Caco-2 (cell line): ENCODE measurements at regions not wholly inside any gene's neighbourhood (a gene's known extent, or its start where the extent isn't known, plus 50 kb on each side); places are given as distances from the start of the nearest gene placed in this dataset.

ENCODE experiments used
- BruUV-seq: library from RNA; stranded (reverse); fragments of 400-500 nt; replicated peaks from 2 replicates; lab custom pipeline; 2021; lab: Mats Ljungman, UMichigan
- CTCF ChIA-PET: fragments of 300-600 bp; sonication (Branson Sonifier 250); formaldehyde crosslinking; loops from one replicate; lab custom pipeline; 2022; ENCODE audit warnings: antibody characterized with exemption; lab: Charles Lee
- POLR2A ChIA-PET: fragments of 300-600 bp; sonication (Branson Sonifier 250); formaldehyde crosslinking; loops from one replicate; lab custom pipeline; 2022; ENCODE audit warnings: antibody characterized with exemption; lab: Charles Lee
- DNase-seq, 2 experiments: peaks; one replicate each; pipeline versions ENCODE4 v3.0.0 to v3.0.0-alpha.2; 2020 to 2022
- H3K27me3 ChIP-seq: replicated peaks from 2 replicates; pipeline ENCODE4 v1.6.0; 2011; ENCODE audit warnings: low read length; ENCODE audit not compliant: control insufficient read depth, insufficient read depth
- H3K36me3 ChIP-seq: 2 replicates; pipeline ENCODE4 v1.5.1; 2011; ENCODE audit warnings: low read length; ENCODE audit not compliant: control insufficient read depth, insufficient read depth
- H3K4me1 ChIP-seq: fragments of 250-450 bp; sonication (Bioruptor Pico); 2 replicates; pipeline ENCODE4 v1.5.1; 2020; ENCODE audit warnings: mild to moderate bottlenecking
- H3K4me3 ChIP-seq: 2 replicates; pipeline ENCODE4 v1.5.1; 2011; ENCODE audit warnings: low read depth, mild to moderate bottlenecking, control low read depth, low read length
- H3K9me3 ChIP-seq: fragments of 250-450 bp; sonication (Bioruptor Pico); 2 replicates; pipeline ENCODE4 v1.5.1; 2020; ENCODE audit warnings: mild to moderate bottlenecking, moderate library complexity
- H3K27ac Mint-ChIP-seq: one replicate; pipeline ENCODE4 v1.8.0; 2022; ENCODE audit warnings: mixed read lengths; ENCODE audit not compliant: unreplicated experiment
- H3K27me3 Mint-ChIP-seq: one replicate; pipeline ENCODE4 v1.8.0; 2022; ENCODE audit warnings: mixed read lengths; ENCODE audit not compliant: insufficient read depth, unreplicated experiment
- H3K36me3 Mint-ChIP-seq: one replicate; pipeline ENCODE4 v1.8.0; 2022; ENCODE audit warnings: mild to moderate bottlenecking, mixed read lengths; ENCODE audit not compliant: insufficient read depth, unreplicated experiment
- H3K4me1 Mint-ChIP-seq: one replicate; pipeline ENCODE4 v1.8.0; 2022; ENCODE audit warnings: low read depth, mixed read lengths; ENCODE audit not compliant: unreplicated experiment
- H3K4me3 Mint-ChIP-seq: one replicate; pipeline ENCODE4 v1.8.0; 2022; ENCODE audit warnings: mild to moderate bottlenecking, moderate library complexity, mixed read lengths; ENCODE audit not compliant: unreplicated experiment
- H3K9me3 Mint-ChIP-seq: one replicate; pipeline ENCODE4 v1.8.0; 2022; ENCODE audit warnings: mixed read lengths; ENCODE audit not compliant: unreplicated experiment
- intact Hi-C: fragments of 100-400 bp; cut with micrococcal nuclease; formaldehyde crosslinking; loops from one replicate; pipeline ENCODE4 v1.10.0; 2022; ENCODE audit not compliant: unreplicated experiment
- TF ChIP-seq, protein P1 (sequence below), 2 experiments: fragments of 200-600 bp in 1 of 2; IDR thresholded peaks; 1 replicate in 1 of 2; 2 replicates in 1 of 2; pipeline versions ENCODE4 v1.5.1 to v1.8.0; 2011 to 2022; ENCODE audit warnings: antibody characterized with exemption in 1 of 2, control low read depth in 1 of 2, inconsistent platforms in 1 of 2, low read depth in 1 of 2, low read length in 1 of 2, mild to moderate bottlenecking in 1 of 2, moderate library complexity in 1 of 2; ENCODE audit not compliant: insufficient read depth in 1 of 2, severe bottlenecking in 1 of 2, unreplicated experiment in 1 of 2

- intact Hi-C loops: no loop called here
- Histone ChIP-seq H3K36me3 (no peaks in the 10 kb centered on the region), H3K4me3 (no peak overlapping the region), H3K4me1 (no peaks in the 10 kb centered on the region), H3K27me3 (no peaks in the 10 kb centered on the region), H3K9me3 (no peaks in the 10 kb centered on the region)
- H3K9me3 Mint-ChIP-seq: no peaks in the 10 kb centered on the region
- TF ChIP-seq, protein P1, sequence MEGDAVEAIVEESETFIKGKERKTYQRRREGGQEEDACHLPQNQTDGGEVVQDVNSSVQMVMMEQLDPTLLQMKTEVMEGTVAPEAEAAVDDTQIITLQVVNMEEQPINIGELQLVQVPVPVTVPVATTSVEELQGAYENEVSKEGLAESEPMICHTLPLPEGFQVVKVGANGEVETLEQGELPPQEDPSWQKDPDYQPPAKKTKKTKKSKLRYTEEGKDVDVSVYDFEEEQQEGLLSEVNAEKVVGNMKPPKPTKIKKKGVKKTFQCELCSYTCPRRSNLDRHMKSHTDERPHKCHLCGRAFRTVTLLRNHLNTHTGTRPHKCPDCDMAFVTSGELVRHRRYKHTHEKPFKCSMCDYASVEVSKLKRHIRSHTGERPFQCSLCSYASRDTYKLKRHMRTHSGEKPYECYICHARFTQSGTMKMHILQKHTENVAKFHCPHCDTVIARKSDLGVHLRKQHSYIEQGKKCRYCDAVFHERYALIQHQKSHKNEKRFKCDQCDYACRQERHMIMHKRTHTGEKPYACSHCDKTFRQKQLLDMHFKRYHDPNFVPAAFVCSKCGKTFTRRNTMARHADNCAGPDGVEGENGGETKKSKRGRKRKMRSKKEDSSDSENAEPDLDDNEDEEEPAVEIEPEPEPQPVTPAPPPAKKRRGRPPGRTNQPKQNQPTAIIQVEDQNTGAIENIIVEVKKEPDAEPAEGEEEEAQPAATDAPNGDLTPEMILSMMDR (IDR thresholded peaks at IDR 0.05; ENCODE audit: insufficient read depth in 1 of 2, low read depth in 1 of 2, low read length in 1 of 2, severe bottlenecking in 1 of 2, unreplicated experiment in 1 of 2): no peak
- no peaks in the 10 kb centered on the region for H3K4me1 Mint-ChIP-seq
- H3K27ac Mint-ChIP-seq: no peak overlapping the region
- POLR2A ChIA-PET: no interaction called here
- no peaks in the 10 kb centered on the region for H3K36me3 Mint-ChIP-seq
- DNase-seq: no peak
- no peak overlapping the region for H3K4me3 Mint-ChIP-seq
- BruUV-seq: no TSS peak
- H3K27me3 Mint-ChIP-seq: peaks cover 11% of the 10 kb centered on the region
- CTCF ChIA-PET: no interaction called here
These were observed 326.7 kb upstream of the MAN1A1 start for GRCh38 chr6:119676230-119676629.

GRCh38 chr6:119673741-119674140, 324.2 kb upstream of the MAN1A1 start:
- CTCF ChIA-PET: no interaction called here
- no peaks in the 10 kb centered on the region for H3K9me3 ChIP-seq
- H3K36me3 ChIP-seq: no peaks in the 10 kb centered on the region
- no peak for DNase-seq
- H3K27me3 Mint-ChIP-seq: peaks cover 11% of the 10 kb centered on the region
- H3K9me3 Mint-ChIP-seq: no peaks in the 10 kb centered on the region
- H3K36me3 Mint-ChIP-seq: no peaks in the 10 kb centered on the region
- BruUV-seq: no TSS peak
- TF ChIP-seq, protein P1 (IDR thresholded peaks at IDR 0.05; ENCODE audit: insufficient read depth in 1 of 2, low read depth in 1 of 2, low read length in 1 of 2, severe bottlenecking in 1 of 2, unreplicated experiment in 1 of 2): no peak
- intact Hi-C loops: no loop called here
- H3K4me3 Mint-ChIP-seq: no peak overlapping the region
- no peaks in the 10 kb centered on the region for H3K4me1 ChIP-seq
- POLR2A ChIA-PET: no interaction called here
- H3K27ac Mint-ChIP-seq: no peak overlapping the region
- H3K4me3 ChIP-seq: no peak overlapping the region
- H3K27me3 ChIP-seq: no peaks in the 10 kb centered on the region
- H3K4me1 Mint-ChIP-seq: no peaks in the 10 kb centered on the region

DNA sequence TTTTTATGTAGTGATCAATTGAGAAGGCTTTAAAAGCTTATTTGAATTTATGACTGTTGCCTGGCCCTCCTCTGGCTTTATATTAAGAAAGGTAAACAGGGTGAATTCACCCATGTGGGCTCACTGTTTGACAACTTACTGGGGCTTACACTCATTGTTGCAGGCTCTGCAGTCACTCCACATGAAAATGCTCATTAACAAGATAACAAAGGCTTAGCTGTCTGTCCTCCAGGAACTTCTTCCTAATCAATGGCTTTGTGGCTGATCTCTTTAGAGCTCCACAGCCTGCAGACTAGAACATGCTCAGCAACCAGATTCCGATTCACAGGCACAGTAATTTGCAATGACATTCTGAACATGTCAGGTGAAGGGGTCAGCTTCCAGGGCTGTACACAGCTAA, 323.2 kb upstream of the MAN1A1 start:
- Mint-ChIP-seq H3K27me3 (peaks cover 11% of the 10 kb centered on the region), H3K36me3 (no peaks in the 10 kb centered on the region), H3K9me3 (no peaks in the 10 kb centered on the region), H3K27ac (no peak overlapping the region), H3K4me3 (no peak overlapping the region), H3K4me1 (no peaks in the 10 kb centered on the region)
- no peaks in the 10 kb centered on the region for H3K4me1 ChIP-seq
- DNase-seq: no peak
- no peaks in the 10 kb centered on the region for H3K9me3 ChIP-seq
- ChIA-PET POLR2A (no interaction called here), CTCF (no interaction called here)
- H3K4me3 ChIP-seq: no peak overlapping the region
- intact Hi-C loops: no loop called here
- no peaks in the 10 kb centered on the region for H3K36me3 ChIP-seq
- BruUV-seq: no TSS peak
- TF ChIP-seq, protein P1 (IDR thresholded peaks at IDR 0.05; ENCODE audit: insufficient read depth in 1 of 2, low read depth in 1 of 2, low read length in 1 of 2, severe bottlenecking in 1 of 2, unreplicated experiment in 1 of 2): no peak
- H3K27me3 ChIP-seq: no peaks in the 10 kb centered on the region
